ENCODE measurements at regions not wholly inside any gene's neighbourhood (a gene's known extent, or its start where the extent isn't known, plus 50 kb on each side); places are given as distances from the start of the nearest gene placed in this dataset.

- DNase-seq = no peak
- H3K9me2 ChIP-seq (ENCODE audit: insufficient read depth) = no peaks in the 10 kb centered on the region
- intact Hi-C loops (cut with micrococcal nuclease; ENCODE audit: unreplicated experiment) = no loop called here
- no peak overlapping the region for H3K27ac ChIP-seq
- POLR2A ChIA-PET (ENCODE audit: unreplicated experiment) = no interaction called here
- H3K36me3 ChIP-seq (ENCODE audit: low read depth) = no peaks in the 10 kb centered on the region
- no peaks in the 10 kb centered on the region for H3K79me2 ChIP-seq (ENCODE audit: low read depth)
- H3K4me2 ChIP-seq = no peak overlapping the region
- no peaks in the 10 kb centered on the region for H3K4me1 ChIP-seq (replicated peaks; ENCODE audit: insufficient read depth)
- no peaks in the 10 kb centered on the region for H4K20me1 ChIP-seq (ENCODE audit: insufficient read depth)
- H3K4me3 ChIP-seq = no peak overlapping the region
- no peaks in the 10 kb centered on the region for H3K9me3 ChIP-seq (ENCODE audit: insufficient read depth, low read depth)
- H3K27me3 ChIP-seq (ENCODE audit: insufficient read depth, low read depth) = peaks cover 12% of the 10 kb centered on the region
- CTCF ChIA-PET = no interaction called here
- TF ChIP-seq, protein P1, sequence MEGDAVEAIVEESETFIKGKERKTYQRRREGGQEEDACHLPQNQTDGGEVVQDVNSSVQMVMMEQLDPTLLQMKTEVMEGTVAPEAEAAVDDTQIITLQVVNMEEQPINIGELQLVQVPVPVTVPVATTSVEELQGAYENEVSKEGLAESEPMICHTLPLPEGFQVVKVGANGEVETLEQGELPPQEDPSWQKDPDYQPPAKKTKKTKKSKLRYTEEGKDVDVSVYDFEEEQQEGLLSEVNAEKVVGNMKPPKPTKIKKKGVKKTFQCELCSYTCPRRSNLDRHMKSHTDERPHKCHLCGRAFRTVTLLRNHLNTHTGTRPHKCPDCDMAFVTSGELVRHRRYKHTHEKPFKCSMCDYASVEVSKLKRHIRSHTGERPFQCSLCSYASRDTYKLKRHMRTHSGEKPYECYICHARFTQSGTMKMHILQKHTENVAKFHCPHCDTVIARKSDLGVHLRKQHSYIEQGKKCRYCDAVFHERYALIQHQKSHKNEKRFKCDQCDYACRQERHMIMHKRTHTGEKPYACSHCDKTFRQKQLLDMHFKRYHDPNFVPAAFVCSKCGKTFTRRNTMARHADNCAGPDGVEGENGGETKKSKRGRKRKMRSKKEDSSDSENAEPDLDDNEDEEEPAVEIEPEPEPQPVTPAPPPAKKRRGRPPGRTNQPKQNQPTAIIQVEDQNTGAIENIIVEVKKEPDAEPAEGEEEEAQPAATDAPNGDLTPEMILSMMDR (conservative IDR thresholded peaks at IDR 0.05) = no peak
- no peak for TF ChIP-seq EZH2 (IDR thresholded peaks at IDR 0.05; ENCODE audit: low read depth)
- BruUV-seq (replicated peaks) = no TSS peak
- H2AFZ ChIP-seq = no peak overlapping the region
- no peaks in the 10 kb centered on the region for H3F3A ChIP-seq (ENCODE audit: insufficient read depth, low read depth)
Measured at GRCh38 chr20:21796059-21796458, 90.6 kb downstream of the PAX1 start.

GRCh38 chr20:21788082-21788481 is 82.6 kb downstream of the PAX1 start:
- H3K27ac ChIP-seq = no peak overlapping the region
- BruUV-seq (replicated peaks) = no TSS peak
- no peaks in the 10 kb centered on the region for H4K20me1 ChIP-seq (ENCODE audit: insufficient read depth)
- H3K9me3 ChIP-seq (ENCODE audit: insufficient read depth, low read depth) = no peaks in the 10 kb centered on the region; the same call in 1 of the 2 replicates
- H3K27me3 ChIP-seq (ENCODE audit: insufficient read depth, low read depth) = peaks cover 15% of the 10 kb centered on the region
- no peaks in the 10 kb centered on the region for H3K9me2 ChIP-seq (ENCODE audit: insufficient read depth)
- TF ChIP-seq EZH2 (IDR thresholded peaks at IDR 0.05; ENCODE audit: low read depth) = no peak
- TF ChIP-seq, protein P1 (conservative IDR thresholded peaks at IDR 0.05) = no peak
- no peaks in the 10 kb centered on the region for H3F3A ChIP-seq (ENCODE audit: insufficient read depth, low read depth)
- POLR2A ChIA-PET (ENCODE audit: unreplicated experiment) = no interaction called here
- H3K4me3 ChIP-seq = no peak overlapping the region
- no peaks in the 10 kb centered on the region for H3K36me3 ChIP-seq (ENCODE audit: low read depth)
- CTCF ChIA-PET = no interaction called here
- DNase-seq = no peak
- no peak overlapping the region for H3K4me2 ChIP-seq
- intact Hi-C loops (cut with micrococcal nuclease; ENCODE audit: unreplicated experiment) = no loop called here
- H3K79me2 ChIP-seq (ENCODE audit: low read depth) = no peaks in the 10 kb centered on the region
- H2AFZ ChIP-seq = no peak overlapping the region
- H3K4me1 ChIP-seq (replicated peaks; ENCODE audit: insufficient read depth) = no peaks in the 10 kb centered on the region

GRCh38 chr20:21781446-21782075 is 76.1 kb downstream of the PAX1 start:
- CTCF ChIA-PET = no interaction called here
- no peaks in the 10 kb centered on the region for H4K20me1 ChIP-seq (ENCODE audit: insufficient read depth)
- H3K4me1 ChIP-seq (replicated peaks; ENCODE audit: insufficient read depth) = no peaks in the 10 kb centered on the region
- no peaks in the 10 kb centered on the region for H3K79me2 ChIP-seq (ENCODE audit: low read depth)
- POLR2A ChIA-PET (ENCODE audit: unreplicated experiment) = no interaction called here
- H3K27ac ChIP-seq = no peak overlapping the region
- no peaks in the 10 kb centered on the region; the same call in 1 of the 2 replicates for H3K9me3 ChIP-seq (ENCODE audit: insufficient read depth, low read depth)
- no peaks in the 10 kb centered on the region for H3F3A ChIP-seq (ENCODE audit: insufficient read depth, low read depth)
- BruUV-seq (replicated peaks) = no TSS peak
- H2AFZ ChIP-seq = no peak overlapping the region
- intact Hi-C loops (cut with micrococcal nuclease; ENCODE audit: unreplicated experiment) = no loop called here
- DNase-seq = no peak
- H3K9me2 ChIP-seq (ENCODE audit: insufficient read depth) = no peaks in the 10 kb centered on the region
- H3K4me2 ChIP-seq = no peak overlapping the region
- H3K27me3 ChIP-seq (ENCODE audit: insufficient read depth, low read depth) = peaks cover 28% of the 10 kb centered on the region
- no peaks in the 10 kb centered on the region for H3K36me3 ChIP-seq (ENCODE audit: low read depth)
- H3K4me3 ChIP-seq = no peak overlapping the region
- no peak for TF ChIP-seq EZH2 (IDR thresholded peaks at IDR 0.05; ENCODE audit: low read depth)
- TF ChIP-seq, protein P1 (conservative IDR thresholded peaks at IDR 0.05) = no peak
